Suppressor macrophage (primary cell): ENCODE measurements at regions not wholly inside any gene's neighbourhood (a gene's known extent, or its start where the extent isn't known, plus 50 kb on each side); places are given as distances from the start of the nearest gene placed in this dataset.
"Not testable (repeated sequence)": the region's sequence is repeated elsewhere in the genome, so short reads cannot be mapped to it uniquely, and the experiment has no call there.

Source experiments
- DNase-seq, 4 experiments: peaks; one replicate each; pipeline ENCODE4 v3.0.0-alpha.2; 2020 to 2022

- no peak for DNase-seq
Measured at GRCh38 chr10:64089648-64090047, 568.4 kb downstream of the REEP3 start.

GRCh38 chr10:64090865-64091264 is 569.7 kb downstream of the REEP3 start:
- DNase-seq = no peak

GRCh38 chr10:64091897-64092296 is 570.7 kb downstream of the REEP3 start:
- no peak for DNase-seq

GRCh38 chr10:64093304-64093703 is 572.1 kb downstream of the REEP3 start:
- no peak for DNase-seq

- no peak for DNase-seq
Measured at GRCh38 chr10:64093946-64094535, 572.8 kb downstream of the REEP3 start.

GRCh38 chr10:64096941-64097340 is 575.7 kb downstream of the REEP3 start:
- no peak for DNase-seq

GRCh38 chr10:64097391-64098122 is 576.4 kb downstream of the REEP3 start:
- DNase-seq = no peak

- peak in 3 of 4 experiments; percentile 3 to 12 (median 7) for DNase-seq
Measured at GRCh38 chr10:64098994-64099393, 577.8 kb downstream of the REEP3 start.

- no peak for DNase-seq
Measured at GRCh38 chr10:64101606-64102263, 580.5 kb downstream of the REEP3 start.

GRCh38 chr10:64102264-64102633 is 581.0 kb downstream of the REEP3 start:
- DNase-seq = no peak

- no peak for DNase-seq
Measured at GRCh38 chr10:64102916-64103315, 581.7 kb downstream of the REEP3 start.

- DNase-seq = no peak
Measured at GRCh38 chr10:64103750-64104470, 582.7 kb downstream of the REEP3 start.

GRCh38 chr10:64109926-64110495 is 588.8 kb downstream of the REEP3 start:
- no peak for DNase-seq

- DNase-seq = peak; percentile 9 to 40 (median 26)
Measured at GRCh38 chr10:64112701-64113355, 591.6 kb downstream of the REEP3 start.

GRCh38 chr10:64113375-64113774 is 592.2 kb downstream of the REEP3 start:
- no peak for DNase-seq

- DNase-seq = no peak
Measured at GRCh38 chr10:64113792-64114191, 592.6 kb downstream of the REEP3 start.

- DNase-seq = no peak
Measured at GRCh38 chr10:64115471-64115870, 594.3 kb downstream of the REEP3 start.

GRCh38 chr10:64115908-64116643 is 594.9 kb downstream of the REEP3 start:
- peak in 3 of 4 experiments; percentile 10 to 20 (median 18) for DNase-seq

- no peak for DNase-seq
Measured at GRCh38 chr10:64116707-64117106, 595.5 kb downstream of the REEP3 start.

GRCh38 chr10:64118736-64119135 is 597.5 kb downstream of the REEP3 start:
- no peak for DNase-seq

GRCh38 chr10:64120301-64120980 is 599.2 kb downstream of the REEP3 start:
- DNase-seq = not testable (repeated sequence)
